ENCODE measurements at regions not wholly inside any gene's neighbourhood (a gene's known extent, or its start where the extent isn't known, plus 50 kb on each side); places are given as distances from the start of the nearest gene placed in this dataset.

- TF ChIP-seq RAD21 (conservative IDR thresholded peaks at IDR 0.05 in 1 of 2, IDR thresholded peaks at IDR 0.05 in 1 of 2) = no peak
- no peak for TF ChIP-seq CTCF (IDR thresholded peaks at IDR 0.05)
- TF ChIP-seq MAFK (IDR thresholded peaks at IDR 0.05; ENCODE audit: partially characterized antibody) = no peak
- TF ChIP-seq REST (IDR thresholded peaks at IDR 0.05) = no peak
- no peak for TF ChIP-seq POLR2A (IDR thresholded peaks at IDR 0.05; ENCODE audit: low read length)
- no peak for TF ChIP-seq MAZ (IDR thresholded peaks at IDR 0.05; ENCODE audit: borderline replicate concordance, low read depth, low read length)
Measured at GRCh38 chr19:30634996-30635975, 263.1 kb downstream of the ZNF536 start.
